NOMO-1 treated with DMSO at 0.1 percent for 48 hours (cell line): ENCODE measurements at regions not wholly inside any gene's neighbourhood (a gene's known extent, or its start where the extent isn't known, plus 50 kb on each side); places are given as distances from the start of the nearest gene placed in this dataset.

Experiments
- DNase-seq: peaks from one replicate; lab custom pipeline; 2025; ENCODE audit not compliant: unreplicated experiment; lab: John Stamatoyannopoulos, UW

DNA sequence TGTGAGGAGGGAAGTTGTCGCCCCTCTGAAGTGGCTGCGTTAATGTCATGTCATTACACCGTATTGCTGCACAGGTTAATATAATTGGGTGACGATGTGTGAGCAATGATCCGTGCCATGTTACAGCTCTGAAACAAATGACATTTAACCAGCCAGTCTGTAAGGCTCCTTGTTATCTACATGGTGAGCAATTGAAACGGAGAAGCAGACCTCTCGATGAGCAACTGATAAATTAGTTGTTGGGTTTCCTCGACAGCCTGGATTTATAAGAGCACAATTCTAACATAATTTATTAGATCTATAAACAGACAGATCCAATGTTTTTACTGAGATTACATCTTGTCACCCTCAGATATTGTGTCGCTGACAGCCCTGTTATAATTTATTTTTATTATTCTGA is 49.9 kb upstream of the MAFB start:
- no peak for DNase-seq

DNA sequence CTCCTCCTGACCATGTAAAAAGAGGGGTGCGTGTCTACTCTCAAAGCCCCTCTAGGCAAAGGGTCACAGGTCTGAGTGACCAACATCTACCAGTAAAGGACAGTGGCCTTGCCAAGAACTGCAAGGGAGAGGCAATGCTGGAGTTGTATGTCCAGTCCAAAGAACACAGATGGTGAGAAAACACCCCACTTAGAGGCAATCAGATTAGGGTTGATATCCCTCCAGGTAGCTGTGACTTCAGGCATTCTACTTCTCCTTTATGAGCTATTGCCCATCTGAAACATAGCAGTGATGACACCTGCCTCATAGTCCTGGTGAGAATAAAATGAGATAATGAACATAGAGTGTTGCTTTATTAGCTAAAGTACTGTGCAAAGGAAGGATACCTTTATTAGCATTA is 50.8 kb upstream of the MAFB start:
- DNase-seq, result no peak

DNA sequence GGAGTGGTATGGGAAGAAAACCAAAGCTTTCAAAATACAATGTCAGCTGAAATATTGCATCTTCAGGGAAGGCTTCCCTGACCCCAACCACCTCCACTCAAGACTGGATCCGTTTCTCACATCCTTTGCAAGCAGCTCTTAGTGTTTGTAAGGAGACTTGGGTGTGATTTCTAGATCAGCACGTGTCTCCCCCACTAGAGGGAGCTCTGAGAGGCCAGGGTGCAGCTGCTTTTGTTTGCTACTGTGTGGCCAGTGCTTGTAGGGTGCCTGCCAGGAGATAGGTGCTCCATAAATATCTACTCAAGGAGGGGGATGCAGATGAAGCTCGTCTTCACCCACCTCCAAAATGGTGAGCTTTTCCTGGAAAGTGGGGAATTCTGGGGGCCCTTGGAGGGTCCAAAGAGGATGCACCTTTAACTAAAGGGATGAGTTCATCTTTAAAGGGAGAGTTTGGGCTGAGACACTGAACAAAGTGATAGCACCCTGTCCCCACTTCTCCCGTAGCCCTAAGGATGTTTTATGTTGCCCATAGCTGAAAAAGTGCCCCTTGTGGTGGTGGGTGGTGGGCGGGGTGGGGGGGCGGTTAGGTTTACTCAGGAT is 52.6 kb upstream of the MAFB start:
- DNase-seq, result peak; percentile 35

DNA sequence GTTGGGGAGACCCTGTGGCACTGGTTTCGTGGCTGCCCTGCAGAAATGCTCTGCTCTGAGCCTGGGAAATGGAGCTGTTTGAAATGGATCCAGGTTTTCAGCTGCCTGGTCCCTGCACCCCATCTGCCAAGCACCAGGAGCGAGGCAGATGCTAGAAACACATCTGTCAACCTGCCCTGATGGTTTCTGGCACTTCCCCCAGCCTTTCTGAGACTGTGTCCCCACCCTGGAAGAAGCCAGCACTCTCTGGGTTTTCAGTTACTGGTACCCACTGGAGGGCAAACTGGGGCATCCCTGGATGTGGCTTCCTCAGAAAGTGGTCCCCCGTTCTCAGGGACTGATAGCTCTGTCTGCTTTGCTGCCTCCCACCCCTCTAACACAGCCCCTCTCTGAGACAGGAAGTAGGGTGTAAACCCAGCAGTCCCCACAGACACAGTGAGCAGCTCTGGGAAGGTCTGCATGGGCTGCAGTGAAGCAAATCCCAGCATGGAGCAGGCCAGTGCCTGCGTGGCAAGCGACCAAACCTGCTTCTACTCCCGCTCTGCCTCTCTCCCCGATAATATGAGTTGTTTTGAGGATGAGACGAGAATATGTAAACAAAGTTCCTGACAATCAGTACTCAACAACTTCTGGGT is 54.2 kb upstream of the MAFB start:
- no peak for DNase-seq

DNA sequence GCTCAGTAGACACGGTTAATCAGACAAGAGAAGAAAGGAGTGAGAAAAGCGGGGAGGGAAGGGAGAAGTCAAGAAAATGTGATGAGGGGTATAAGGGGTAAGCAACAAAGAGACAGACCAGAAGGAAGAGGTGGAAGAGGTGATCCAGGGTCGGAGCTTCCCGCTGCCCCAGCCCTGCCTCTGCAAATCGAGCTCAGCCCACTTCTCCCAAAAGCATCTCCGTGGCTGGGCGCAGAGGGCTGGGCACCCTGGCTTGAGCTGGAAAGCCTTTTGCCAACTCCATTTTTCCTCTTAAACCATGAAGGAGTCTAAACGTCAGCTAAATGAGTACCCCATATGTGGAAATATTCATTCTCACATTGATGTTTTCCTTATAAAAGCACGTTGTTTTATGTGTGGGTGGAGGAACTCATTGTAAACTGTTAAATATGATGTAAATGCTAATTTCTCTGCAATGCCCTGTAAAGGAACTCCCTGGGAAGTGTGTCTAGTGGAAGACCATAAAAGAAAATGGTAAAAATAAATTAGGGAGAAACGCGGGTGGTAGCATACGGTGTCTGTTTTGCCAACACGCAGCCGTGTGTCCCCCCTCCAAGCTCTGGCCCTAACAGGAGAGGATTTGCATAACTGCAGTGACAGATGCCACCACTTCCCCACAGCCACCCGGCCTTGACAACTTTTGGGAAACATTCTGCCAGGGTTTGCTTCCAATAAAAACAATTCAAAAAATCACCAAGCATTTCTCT is 55.2 kb upstream of the MAFB start:
- DNase-seq, result peak; percentile 27

DNA sequence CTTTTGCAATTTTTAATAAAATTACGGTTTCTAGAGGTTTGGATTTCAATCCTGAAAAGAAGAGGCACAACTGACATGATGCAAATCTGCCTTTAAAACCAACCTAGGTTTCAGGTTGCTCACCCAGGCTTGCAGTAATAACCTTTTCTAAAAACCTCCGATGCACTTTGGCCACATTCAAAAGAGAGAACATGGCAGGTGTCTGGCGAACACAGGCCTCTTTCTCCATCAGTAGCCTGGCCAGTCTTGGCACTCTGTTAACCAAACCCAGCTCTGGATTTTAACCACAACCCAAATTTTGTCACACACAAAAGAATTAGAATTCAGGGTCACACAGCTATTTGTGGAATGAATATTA is 55.8 kb upstream of the MAFB start:
- DNase-seq, result no peak

DNA sequence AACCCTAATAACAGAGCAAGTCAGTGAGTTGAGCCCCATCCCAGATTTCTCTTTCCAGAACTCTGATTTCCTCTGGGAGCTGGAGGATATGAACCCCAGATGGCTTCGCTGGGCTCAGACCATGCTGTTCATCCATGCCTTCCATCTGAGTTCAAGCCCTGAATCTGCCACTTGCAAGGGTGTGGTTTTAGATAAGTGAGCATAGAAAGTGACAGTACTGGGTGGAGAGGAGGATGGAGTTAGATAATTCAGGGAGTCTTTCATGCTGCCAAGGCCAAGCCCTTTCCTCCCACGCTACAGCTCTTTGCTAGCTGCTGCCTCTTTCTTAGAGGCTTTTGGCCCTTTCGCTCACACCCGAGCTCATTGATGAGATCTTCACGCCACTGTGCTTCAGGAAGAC is 57.2 kb upstream of the MAFB start:
- DNase-seq, result no peak

DNA sequence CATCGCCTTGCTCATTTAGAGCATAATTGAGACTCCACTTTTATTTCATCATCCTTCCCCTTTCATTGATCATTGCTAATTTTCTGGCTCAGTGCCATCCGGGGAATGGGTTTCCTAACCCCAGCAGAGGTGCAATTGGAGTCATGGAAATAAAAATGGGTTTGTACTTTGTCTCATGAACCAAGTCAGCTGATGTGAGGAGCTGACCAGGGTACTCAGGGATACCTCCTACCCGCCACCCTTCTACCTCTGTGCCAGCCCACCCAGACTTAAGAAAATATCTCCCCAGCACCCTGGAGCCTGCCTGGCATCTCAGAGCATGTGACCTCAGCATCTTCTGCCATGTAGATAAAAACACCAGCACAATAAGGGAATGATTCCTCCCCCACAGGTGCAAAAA is 59.1 kb upstream of the MAFB start:
- no peak for DNase-seq

DNA sequence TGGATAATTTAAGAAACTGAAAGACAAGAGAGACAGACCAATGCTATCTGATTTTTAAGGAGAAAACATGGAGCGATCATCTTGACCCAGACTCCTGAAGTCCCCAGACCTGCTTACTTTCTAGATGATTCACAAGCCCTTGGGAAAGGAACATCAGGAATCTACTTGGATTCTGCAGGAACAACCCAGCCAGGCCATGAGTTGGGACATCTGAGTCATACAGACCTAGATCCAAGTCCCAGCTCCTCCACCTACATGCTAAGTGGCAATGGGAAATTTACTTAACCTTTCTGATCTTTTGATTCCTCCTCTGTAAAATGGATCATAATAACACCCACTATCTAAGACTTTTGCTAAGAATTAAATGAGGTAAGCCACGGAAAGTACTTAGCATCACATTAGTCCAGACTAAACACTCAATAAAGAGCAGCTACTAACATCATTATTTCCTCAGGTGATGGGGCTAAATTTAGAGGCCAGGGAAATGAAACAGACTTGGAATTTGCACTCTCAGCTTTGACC is 61.0 kb upstream of the MAFB start:
- no peak for DNase-seq

DNA sequence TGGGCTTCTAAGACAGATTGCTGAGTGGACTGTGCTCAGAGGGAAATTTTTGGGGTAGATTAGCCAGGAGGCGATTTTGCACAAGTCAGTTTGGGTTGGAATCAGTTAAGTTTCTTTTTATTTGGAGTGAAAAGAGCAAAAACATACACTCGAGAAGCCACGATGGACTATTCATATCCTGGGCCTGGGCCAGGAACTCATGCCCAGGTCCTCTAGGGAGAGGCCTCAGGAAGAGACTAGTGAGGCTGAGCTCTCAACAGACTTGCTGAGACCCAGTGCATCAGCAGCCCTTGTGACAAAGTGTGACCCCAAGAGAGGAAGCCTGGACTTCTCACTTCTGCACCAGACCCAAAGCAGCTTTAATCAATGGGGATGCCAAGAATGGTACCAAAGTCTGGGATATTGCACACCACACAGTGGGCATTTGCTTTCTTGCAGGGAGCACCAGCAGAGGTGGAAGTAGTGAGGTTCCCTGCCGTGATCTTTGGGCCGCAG is 61.6 kb upstream of the MAFB start:
- DNase-seq, result no peak

DNA sequence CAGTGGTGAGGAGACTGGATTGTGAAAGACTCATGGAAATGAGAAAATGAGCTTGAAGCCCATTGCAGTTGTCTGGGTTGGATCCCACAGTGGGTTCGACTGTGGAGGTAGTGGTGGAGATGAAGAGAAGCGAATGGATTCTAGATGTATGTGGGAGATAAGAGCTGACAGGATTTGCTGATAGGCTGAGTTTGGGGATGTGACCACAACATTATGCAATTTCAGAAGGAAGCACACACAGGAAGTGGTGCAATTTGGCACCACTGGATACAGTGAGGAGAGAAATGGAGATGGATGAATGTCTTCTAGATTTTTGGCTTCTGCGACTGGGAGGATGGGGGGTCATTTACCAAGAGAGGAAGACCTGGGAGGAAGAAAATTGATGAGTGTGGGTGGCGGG is 64.4 kb upstream of the MAFB start:
- peak; percentile 17 for DNase-seq

DNA sequence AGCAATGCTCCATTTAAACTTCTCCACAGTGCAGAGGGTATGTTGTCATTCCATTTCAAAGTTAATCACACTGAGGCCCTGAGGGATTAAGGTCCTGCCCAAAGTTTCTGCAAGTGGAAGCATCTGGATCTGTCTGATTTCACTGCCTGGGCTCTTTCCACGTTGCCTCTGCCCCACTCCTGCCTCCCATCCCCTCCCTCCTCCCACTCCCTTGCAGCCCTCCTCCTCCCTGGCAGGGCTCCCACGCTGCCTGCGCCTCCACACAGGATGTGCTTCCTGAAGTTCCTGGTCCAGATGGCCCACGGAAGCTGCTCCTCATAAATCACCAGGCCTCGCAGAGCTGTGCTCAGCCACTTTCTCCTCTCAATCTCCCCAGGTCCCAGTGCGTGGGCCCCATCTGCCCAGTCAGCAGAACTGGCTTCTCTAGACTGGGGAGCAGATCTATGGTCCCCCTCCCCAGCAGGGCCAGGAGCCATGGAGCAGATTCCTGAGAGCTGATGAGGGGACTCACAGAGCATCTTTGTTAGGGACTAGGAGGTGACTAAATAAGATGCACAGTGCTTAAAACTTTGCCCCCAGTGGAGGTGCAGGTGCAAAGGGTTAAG is 65.4 kb upstream of the MAFB start:
- DNase-seq, result no peak

DNA sequence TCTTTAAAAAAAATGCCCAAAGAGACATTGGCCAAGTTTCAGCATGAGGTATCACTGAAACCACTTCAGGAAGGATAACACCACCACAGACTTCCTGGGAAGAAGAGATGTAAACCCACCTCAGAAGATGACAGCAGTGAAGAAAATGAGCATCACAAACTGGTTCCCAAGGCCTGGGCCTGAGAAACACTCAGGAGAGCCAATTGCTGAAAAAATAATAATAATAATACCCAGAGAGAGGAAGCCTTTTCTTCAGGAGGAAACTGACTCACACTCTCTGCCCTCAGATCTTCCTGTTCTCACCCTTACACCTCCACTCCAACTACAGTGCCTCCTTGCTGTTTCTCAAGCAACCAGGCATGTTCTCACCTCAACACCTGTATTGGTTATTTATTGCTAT is 68.1 kb upstream of the MAFB start:
- peak; percentile 37 for DNase-seq

DNA sequence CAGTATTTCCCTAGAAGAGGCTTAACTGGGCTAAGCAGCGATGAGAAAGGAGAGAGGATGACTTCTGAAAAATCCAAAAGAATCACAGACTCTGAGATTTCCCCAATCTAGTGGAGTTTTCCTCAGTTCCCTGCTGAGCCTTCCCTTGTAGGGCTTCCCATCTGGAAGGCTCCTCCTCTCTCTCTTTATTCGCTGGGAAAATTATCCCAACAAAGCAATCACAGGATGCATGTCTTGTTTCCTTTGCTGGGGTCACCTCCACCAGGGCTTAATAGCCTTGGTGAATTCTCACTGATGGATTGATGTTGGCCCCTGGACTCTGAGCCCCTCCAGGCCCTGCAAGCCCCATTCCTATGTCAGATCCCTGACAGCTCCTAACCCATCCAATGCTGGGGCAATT is 69.8 kb upstream of the MAFB start:
- DNase-seq, result no peak

DNA sequence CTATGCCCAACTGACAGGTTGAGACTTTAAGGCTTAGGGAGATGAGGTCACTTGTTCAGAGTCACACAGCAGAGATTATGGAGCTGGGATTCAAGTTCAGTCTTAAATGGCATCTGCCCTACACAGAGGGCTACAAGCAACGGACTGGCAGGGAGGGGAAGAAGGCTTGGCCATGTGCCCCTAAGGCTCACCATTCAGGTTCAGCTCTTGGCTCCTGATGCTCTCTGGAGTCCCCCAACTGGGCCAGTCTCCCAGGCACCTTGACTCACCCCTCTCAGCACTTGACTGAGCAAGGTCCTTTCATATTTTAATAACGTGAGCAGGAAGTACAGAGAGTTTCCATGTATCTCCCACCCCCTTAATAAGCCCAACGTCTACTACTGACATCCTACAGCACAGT is 71.4 kb upstream of the MAFB start:
- no peak for DNase-seq

DNA sequence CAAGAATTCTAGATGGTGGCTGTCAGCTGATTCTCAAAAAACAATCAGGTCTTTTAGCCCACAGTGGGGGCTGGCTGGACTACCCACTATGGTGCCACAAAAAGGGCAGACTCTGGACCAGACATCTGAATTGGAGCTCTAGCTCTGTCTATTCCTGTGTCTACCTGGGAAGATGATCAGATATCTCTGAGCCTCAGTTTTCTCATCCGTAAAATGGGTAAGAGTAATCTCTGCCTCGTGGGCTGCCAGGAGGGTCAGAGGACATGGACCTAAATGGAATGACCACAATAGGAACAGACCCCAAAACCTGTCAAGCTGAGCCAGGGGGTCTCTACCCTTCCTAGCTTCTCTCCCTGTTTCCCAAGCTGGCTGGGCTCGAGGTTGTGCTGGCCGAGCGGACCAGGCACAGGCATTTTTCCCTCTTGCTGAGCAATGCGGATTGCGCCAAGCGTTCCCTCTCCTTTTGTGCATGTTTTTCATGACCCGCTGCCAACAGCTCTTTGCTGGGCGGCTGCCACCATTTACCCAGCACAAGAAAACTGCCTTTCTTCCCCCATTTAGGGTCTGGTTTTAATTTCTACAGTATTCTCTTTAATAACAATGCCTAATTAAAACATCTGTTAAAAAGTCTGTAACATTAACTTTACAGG is 74.7 kb upstream of the MAFB start:
- no peak for DNase-seq

DNA sequence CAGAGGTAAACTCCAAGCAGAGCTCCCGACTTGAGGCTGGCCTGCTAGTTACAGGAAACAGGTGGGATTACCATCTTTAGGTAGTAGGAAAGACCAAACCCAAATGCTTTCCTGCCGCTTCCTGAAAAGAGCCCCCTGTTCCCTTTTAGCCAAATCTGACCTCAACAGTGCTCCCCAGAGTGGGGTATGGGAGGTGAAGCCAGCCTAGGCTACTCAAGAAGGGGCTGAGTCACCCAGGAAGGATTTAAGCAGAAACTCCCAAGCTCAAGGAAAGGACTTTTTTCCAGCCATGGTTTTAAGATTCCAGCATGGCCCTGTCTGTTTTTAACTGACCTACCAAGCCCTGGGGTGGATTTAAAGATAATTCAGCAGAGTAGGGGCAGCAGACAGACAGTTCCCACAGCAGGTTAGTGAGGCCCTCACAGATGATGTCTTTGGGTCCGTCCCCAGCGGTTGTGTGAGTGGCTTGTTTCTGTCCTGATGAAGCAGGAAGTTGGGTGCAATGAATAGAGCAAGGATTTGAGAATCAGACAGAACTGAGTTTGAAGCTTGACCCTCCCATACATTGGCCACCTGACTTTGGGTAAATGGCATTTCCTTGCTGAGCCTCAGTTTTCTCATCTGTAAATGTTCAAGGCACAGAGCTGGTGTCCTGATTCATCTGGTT is 76.9 kb upstream of the MAFB start:
- DNase-seq, result no peak

DNA sequence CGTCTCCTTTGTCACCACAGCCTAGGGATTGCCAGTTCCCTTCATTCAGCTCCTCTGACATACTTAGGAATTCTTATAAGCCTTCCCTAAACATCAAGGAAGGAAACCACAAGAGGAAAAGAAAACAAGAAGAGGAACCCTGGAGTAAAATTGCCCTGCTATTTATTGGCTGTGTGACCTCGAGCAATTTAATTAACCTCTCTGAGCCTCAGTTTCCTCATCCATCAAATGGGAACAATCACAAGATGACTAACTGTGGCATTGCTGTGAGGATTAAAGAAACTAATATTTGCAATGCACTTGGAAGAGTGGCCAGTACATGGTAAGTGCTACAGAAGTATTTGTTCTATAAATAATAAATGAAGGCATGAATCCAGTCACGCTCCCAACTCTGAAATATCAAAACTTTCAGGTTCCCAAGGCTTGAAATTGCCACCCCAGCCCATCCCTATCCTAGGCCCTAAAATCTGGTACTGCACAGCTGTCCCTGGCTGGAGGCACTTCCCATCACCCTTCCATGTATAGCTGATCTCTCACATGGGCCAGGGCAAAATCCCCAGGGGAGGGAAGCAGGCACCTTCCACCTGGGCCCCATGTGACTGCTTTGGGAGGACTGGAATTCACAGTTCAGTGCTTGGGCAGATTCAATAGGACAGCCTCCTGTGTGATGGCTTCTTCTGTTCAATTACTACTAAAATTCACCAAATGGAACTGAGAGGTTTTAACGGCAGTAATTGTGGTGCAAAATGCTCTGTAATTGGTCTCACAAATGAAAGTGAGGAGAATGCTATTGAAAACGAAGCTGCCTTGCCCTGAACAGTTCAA is 78.0 kb upstream of the MAFB start:
- DNase-seq, result no peak

DNA sequence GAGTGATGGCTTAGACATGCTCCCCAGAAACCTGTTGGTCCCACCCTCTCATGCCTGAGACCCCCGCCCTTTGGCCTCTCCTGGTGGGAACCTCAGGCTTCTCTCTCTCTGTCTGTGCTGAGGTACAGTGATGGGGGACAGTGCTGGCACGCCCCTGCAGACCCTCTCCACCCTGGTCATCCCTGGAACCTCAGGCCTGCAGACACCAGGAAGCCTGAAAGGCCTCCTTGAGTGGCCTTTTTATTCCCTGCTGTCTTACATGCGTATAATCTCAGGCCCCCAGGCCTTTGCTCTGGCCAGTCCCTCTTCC is 78.5 kb upstream of the MAFB start:
- DNase-seq, result no peak

DNA sequence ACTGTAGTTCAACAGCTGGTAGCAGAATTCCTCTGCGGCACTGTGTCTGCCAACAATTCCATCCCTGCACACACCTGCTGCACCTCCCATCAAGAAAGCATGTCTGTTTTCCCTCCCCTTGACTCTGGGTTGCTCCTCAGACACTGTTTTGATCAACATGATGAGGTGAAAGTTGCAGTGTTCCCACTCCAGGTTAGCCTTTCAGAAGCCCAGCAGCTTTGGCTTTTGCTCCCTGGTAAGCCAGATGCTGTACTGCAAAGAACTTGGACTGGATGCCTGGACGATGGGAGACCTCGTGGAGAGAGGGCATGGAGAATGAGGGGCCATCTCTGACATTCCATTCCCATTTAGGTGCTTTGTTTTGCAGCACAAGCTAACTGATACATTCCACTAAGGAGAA is 79.1 kb upstream of the MAFB start:
- DNase-seq, result no peak
